Heart right ventricle (tissue), 16 donors: ENCODE measurements at regions not wholly inside any gene's neighbourhood (a gene's known extent, or its start where the extent isn't known, plus 50 kb on each side); places are given as distances from the start of the nearest gene placed in this dataset.

Experiments used
- ATAC-seq, 8 donors: fragments of 200-7000 bp; cut with Tn5 transposase; one replicate each; pipeline ENCODE4 v1.9.1; 2020; ENCODE audit warnings: mild to moderate bottlenecking in 8 of 8, moderate library complexity in 8 of 8, moderate number of reproducible peaks in 1 of 8
- DNase-seq, 2 donors: peaks; one replicate each; pipeline ENCODE4 v3.0.0-alpha.2; 2020
- H3K27ac ChIP-seq, 10 donors: fragments of 200-600 bp; sonication (generic) in 2 of 10; one replicate each; pipeline versions ENCODE4 v1.5.0 to v1.8.0; 2020 to 2022; ENCODE audit warnings: mild to moderate bottlenecking in 3 of 10
- H3K27me3 ChIP-seq, 7 donors: fragments of 200-600 bp; one replicate each; pipeline ENCODE4 v1.8.0; 2021 to 2022; ENCODE audit warnings: mild to moderate bottlenecking in 2 of 7
- H3K36me3 ChIP-seq, 9 donors: fragments of 200-600 bp; sonication (generic) in 1 of 9; one replicate each; pipeline versions ENCODE4 v1.5.0 to v1.8.0; 2020 to 2022; ENCODE audit warnings: mild to moderate bottlenecking in 2 of 9
- H3K4me1 ChIP-seq, 9 donors: fragments of 200-600 bp; sonication (generic) in 1 of 9; one replicate each; pipeline versions ENCODE4 v1.5.0 to v1.8.0; 2020 to 2022; ENCODE audit warnings: mild to moderate bottlenecking in 4 of 9
- H3K4me3 ChIP-seq, 10 donors: fragments of 200-600 bp; sonication (generic) in 2 of 10; one replicate each; pipeline versions ENCODE4 v1.5.0 to v1.8.0; 2020 to 2022; ENCODE audit warnings: mild to moderate bottlenecking in 7 of 10, moderate library complexity in 2 of 10
- H3K9me3 ChIP-seq, 11 donors: fragments of 200-600 bp in 10 of 11; sonication (generic) in 2 of 11; one replicate each; pipeline versions ENCODE4 v1.5.0 to v1.8.0; 2013 to 2022; ENCODE audit warnings: mild to moderate bottlenecking in 2 of 11, control low read depth in 1 of 11, moderate library complexity in 1 of 11
- WGBS, 2 donors: extraction: QIAGEN DNeasy Blood & Tissue Kit; methylation state at CpG; one replicate each; pipeline ENCODE4 v1.1.7; 2013; ENCODE audit warnings: inconsistent platforms in 1 of 2; 5-methylcytosine and 5-hydroxymethylcytosine counted together
- intact Hi-C, 10 donors: fragments of 100-400 bp; cut with DNase I; formaldehyde crosslinking; loops; one replicate each; pipeline versions ENCODE4 v1.11.1 to v1.14.2; 2022
- TF ChIP-seq, protein P1 (sequence below), 9 donors: fragments of 200-600 bp; sonication (generic) in 2 of 9; IDR thresholded peaks; one replicate each; pipeline versions ENCODE4 v1.5.0 to v1.8.0; 2021 to 2022; ENCODE audit warnings: antibody characterized with exemption in 9 of 9, mild to moderate bottlenecking in 5 of 9, moderate library complexity in 1 of 9
- donor health status: Arrhythmogenic right ventricular cardiomyopathy.
- donor health status: ischemic (EF 13 %, LVEDD 7.1; RV severe dilation, severe dysfunction).
- donor health status: healthy with polysubstance abuse.
- donor health status: DM: no; HTN: yes; CAD: no.
- donor health status: DM: no; HTN: no; CAD: no.
- donor health status: ischemic (EF 25% LVEDD 6.9; RV normal size, moderate dysfunction).
- donor health status: ischemic (EF 25% LVEDD 5.7; RV mildly dilated, moderate dysfunction).
- donor health status: healthy.
- donor health status: DM: yes; HTN: yes; CAD: no.
- donor health status: Ischemic cardiomyopathy.
- donor health status: ischemic (EF 35%, LVEDD 5.7; RV mildly dilated, moderate dysfunction).
- donor health status: nonischemic (EF 11% LVEDD 7.7; RV severe dilation, severe dysfunction).
- donor health status: DM: yes; HTN: yes; CAD: no.
- donor health status: PGD.
- donor health status: ischemic (EF 29% LVEDD 5.4; RV normal size, mild dysfunction).
- donor health status: nonischemic (EF 23%, LVEDD 6.1; RV moderate dilation, normal function).

DNA sequence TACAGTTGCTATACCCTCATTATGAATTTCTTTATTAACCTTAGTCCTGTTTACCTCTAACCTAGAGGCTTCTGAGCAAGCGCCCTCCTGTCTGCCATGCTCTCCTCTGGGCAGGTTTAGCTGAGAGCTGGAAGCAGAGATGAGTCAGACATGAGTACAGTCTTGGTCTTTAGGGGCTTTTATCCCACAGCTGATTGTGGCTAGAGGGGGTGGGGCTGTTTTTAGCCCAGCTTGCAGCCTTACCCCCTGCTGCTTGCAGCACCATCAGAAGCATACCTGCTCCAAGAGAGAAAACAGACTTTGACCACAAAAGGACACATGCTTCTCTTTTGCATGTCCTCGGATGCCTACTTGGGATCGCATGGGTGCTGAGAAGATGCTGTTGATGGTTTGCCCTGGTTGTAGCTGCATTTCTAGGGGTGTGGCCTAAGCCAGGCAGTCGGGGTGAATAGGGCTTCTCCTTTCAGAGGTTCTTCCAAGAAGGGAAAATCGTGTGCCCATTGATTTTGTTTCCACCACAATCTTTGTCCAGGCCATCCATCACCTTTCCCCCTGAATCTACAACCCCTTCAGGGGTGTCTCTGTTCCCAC, 115.0 kb upstream of the LGALSL start:
- TF ChIP-seq, protein P1, sequence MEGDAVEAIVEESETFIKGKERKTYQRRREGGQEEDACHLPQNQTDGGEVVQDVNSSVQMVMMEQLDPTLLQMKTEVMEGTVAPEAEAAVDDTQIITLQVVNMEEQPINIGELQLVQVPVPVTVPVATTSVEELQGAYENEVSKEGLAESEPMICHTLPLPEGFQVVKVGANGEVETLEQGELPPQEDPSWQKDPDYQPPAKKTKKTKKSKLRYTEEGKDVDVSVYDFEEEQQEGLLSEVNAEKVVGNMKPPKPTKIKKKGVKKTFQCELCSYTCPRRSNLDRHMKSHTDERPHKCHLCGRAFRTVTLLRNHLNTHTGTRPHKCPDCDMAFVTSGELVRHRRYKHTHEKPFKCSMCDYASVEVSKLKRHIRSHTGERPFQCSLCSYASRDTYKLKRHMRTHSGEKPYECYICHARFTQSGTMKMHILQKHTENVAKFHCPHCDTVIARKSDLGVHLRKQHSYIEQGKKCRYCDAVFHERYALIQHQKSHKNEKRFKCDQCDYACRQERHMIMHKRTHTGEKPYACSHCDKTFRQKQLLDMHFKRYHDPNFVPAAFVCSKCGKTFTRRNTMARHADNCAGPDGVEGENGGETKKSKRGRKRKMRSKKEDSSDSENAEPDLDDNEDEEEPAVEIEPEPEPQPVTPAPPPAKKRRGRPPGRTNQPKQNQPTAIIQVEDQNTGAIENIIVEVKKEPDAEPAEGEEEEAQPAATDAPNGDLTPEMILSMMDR (IDR thresholded peaks at IDR 0.05) = no peak
- DNase-seq (no peak), ATAC-seq (no peak)
- Histone ChIP-seq H3K4me1 (peaks cover 0 to 9% (median 0%) of the 10 kb centered on the region in 9 donors), H3K4me3 (no peak overlapping the region), H3K9me3 (no peaks in the 10 kb centered on the region), H3K27ac (no peak overlapping the region), H3K27me3 (peaks cover 0 to 5% (median 0%) of the 10 kb centered on the region in 7 donors), H3K36me3 (no peaks in the 10 kb centered on the region)
- WGBS, 2 donors = 89 to 92% methylated on average over 5 of the region's 5 CpGs
- intact Hi-C loops = loop anchor here in 5 of 10 donors (10.0 kb wide), 4 partner anchors 66 to 536 kb away; no protein-coding TSS in a partner anchor

GRCh38 chr2:64341461-64341860, 112.5 kb upstream of the LGALSL start:
- ATAC-seq (no peak), DNase-seq (no peak)
- Histone ChIP-seq H3K27ac (no peak overlapping the region), H3K4me1 (peaks cover 0 to 9% (median 0%) of the 10 kb centered on the region in 9 donors), H3K36me3 (no peaks in the 10 kb centered on the region), H3K9me3 (no peaks in the 10 kb centered on the region), H3K27me3 (peaks cover 0 to 5% (median 0%) of the 10 kb centered on the region in 7 donors), H3K4me3 (no peak overlapping the region)
- intact Hi-C loops = loop anchor here in 1 of 10 donors (5.0 kb wide), 1 partner anchor 126 kb away; no protein-coding TSS in a partner anchor
- 86 to 91% methylated on average over 6 of the region's 6 CpGs for WGBS, 2 donors
- TF ChIP-seq, protein P1 (IDR thresholded peaks at IDR 0.05) = no peak

GRCh38 chr2:64342195-64343099, 111.5 kb upstream of the LGALSL start:
- 90 to 92% methylated on average over 6 of the region's 6 CpGs for WGBS, 2 donors
- TF ChIP-seq, protein P1 (IDR thresholded peaks at IDR 0.05) = no peak
- H3K27me3 ChIP-seq = peaks cover 0 to 5% (median 0%) of the 10 kb centered on the region in 7 donors

DNA sequence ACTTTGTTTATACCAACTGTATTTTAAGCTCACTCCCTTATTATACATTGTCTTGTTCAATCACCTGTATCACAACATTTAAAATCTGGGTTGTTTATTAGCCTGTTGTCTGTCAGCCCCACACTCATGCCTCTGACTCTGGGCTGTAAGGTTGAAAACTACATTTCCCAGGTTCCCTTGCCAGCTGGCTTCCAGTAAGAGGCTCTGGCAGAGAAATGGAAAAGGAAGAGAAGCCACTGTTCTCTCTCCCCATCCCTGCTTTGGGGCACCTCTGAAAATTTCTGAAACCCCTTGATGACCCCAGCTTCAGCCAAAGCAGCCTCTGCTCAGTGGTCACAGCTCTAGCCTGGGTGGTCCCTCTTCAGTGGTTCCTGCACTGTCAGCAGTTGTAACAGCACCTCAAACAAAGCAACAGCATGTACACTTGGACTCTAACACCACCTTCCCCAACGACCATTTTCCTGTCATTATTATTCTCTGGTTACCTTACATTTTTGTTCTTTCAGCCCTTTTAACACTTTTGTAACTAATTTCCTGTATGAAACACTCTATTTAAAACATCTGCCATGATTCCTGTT, 108.9 kb upstream of the LGALSL start:
- no peak overlapping the region for H3K4me3 ChIP-seq
- no peak for DNase-seq
- 14 to 15% methylated on average over 1 of the region's 1 CpG for WGBS, 2 donors
- H3K36me3 ChIP-seq = no peaks in the 10 kb centered on the region
- no peak for ATAC-seq
- H3K9me3 ChIP-seq = no peaks in the 10 kb centered on the region
- H3K27me3 ChIP-seq = no peaks in the 10 kb centered on the region
- H3K27ac ChIP-seq = no peak overlapping the region
- intact Hi-C loops = loop anchor here in 1 of 10 donors (5.0 kb wide), 2 partner anchors 122 to 142 kb away; no protein-coding TSS in a partner anchor
- TF ChIP-seq, protein P1 (IDR thresholded peaks at IDR 0.05) = no peak
- peaks cover 0 to 9% (median 0%) of the 10 kb centered on the region in 9 donors for H3K4me1 ChIP-seq

More at GRCh38 chr2:64342195-64343099, 111.5 kb upstream of the LGALSL start:
- H3K27ac ChIP-seq = no peak overlapping the region
- peaks cover 0 to 9% (median 0%) of the 10 kb centered on the region in 9 donors for H3K4me1 ChIP-seq
- no peak for ATAC-seq
- DNase-seq = no peak
- no peak overlapping the region for H3K4me3 ChIP-seq
- intact Hi-C loops = loop anchor here in 1 of 10 donors (5.0 kb wide), 1 partner anchor 125 kb away; no protein-coding TSS in a partner anchor
- H3K36me3 ChIP-seq = no peaks in the 10 kb centered on the region
- no peaks in the 10 kb centered on the region for H3K9me3 ChIP-seq
